ENCODE measurements at regions not wholly inside any gene's neighbourhood (a gene's known extent, or its start where the extent isn't known, plus 50 kb on each side); places are given as distances from the start of the nearest gene placed in this dataset.

GRCh38 chr6:49025273-49026240 is 437.5 kb downstream of the MMUT start:
- TF ChIP-seq POLR2A (IDR thresholded peaks at IDR 0.05) = no peak
- TF ChIP-seq CTCF (IDR thresholded peaks at IDR 0.05) = no peak
